Keratinocyte (primary cell): ENCODE measurements at regions not wholly inside any gene's neighbourhood (a gene's known extent, or its start where the extent isn't known, plus 50 kb on each side); places are given as distances from the start of the nearest gene placed in this dataset.
A peak's percentile ranks its signal among the peaks of the same experiment; 100 is the strongest.

Experiments
- DNase-seq: peaks from one replicate; pipeline ENCODE4 v3.0.0-alpha.2; 2011; ENCODE audit warnings: low read depth, missing footprints, low spot score
- FAIRE-seq: peaks from 2 replicates; lab custom pipeline; 2011; peaks lifted over from hg19 to GRCh38; lab: Jason Lieb, UNC
- H2AFZ ChIP-seq: 2 replicates; pipeline ENCODE4 v1.6.0; 2012; ENCODE audit warnings: low read length, control low read depth, inconsistent platforms; ENCODE audit not compliant: control insufficient read depth
- H3K27ac ChIP-seq: 2 replicates; pipeline ENCODE4 v1.5.1; 2011; ENCODE audit warnings: low read length; ENCODE audit not compliant: control insufficient read depth, insufficient read depth
- H3K27me3 ChIP-seq: 3 replicates; pipeline ENCODE4 v1.6.0; 2011; ENCODE audit warnings: low read length; ENCODE audit not compliant: control insufficient read depth, insufficient read depth; ENCODE audit errors: extremely low read depth
- H3K36me3 ChIP-seq, 2 experiments: 2 replicates in 1 of 2; 3 replicates in 1 of 2; pipeline ENCODE4 v1.5.1; 2011; ENCODE audit warnings: low read length in 2 of 2, mild to moderate bottlenecking in 1 of 2; ENCODE audit not compliant: control insufficient read depth in 2 of 2, insufficient read depth in 2 of 2; ENCODE audit errors: extremely low read depth in 1 of 2
- H3K4me1 ChIP-seq: 3 replicates; pipeline ENCODE4 v1.5.1; 2011; ENCODE audit warnings: low read length; ENCODE audit not compliant: control insufficient read depth, insufficient read depth; ENCODE audit errors: extremely low read depth
- H3K4me2 ChIP-seq: 3 replicates; pipeline ENCODE4 v1.6.0; 2011; ENCODE audit warnings: low read depth, low read length; ENCODE audit not compliant: control insufficient read depth, insufficient read depth; ENCODE audit errors: extremely low read depth
- H3K4me3 ChIP-seq, 3 experiments: fragments of 200-600 bp in 1 of 3; sonication (generic) in 1 of 3; 2 replicates in 2 of 3; 3 replicates in 1 of 3; pipeline ENCODE4 v1.5.1; 2011 to 2016; ENCODE audit warnings: low read length in 3 of 3, mild to moderate bottlenecking in 3 of 3, control low read depth in 2 of 3, inconsistent platforms in 1 of 3, low read depth in 1 of 3, mixed read lengths in 1 of 3, mixed run types in 1 of 3, moderate library complexity in 1 of 3; ENCODE audit not compliant: control insufficient read depth in 2 of 3, insufficient read depth in 2 of 3; ENCODE audit errors: extremely low read depth in 1 of 3
- H3K79me2 ChIP-seq: 2 replicates; pipeline ENCODE4 v1.6.0; 2012; ENCODE audit warnings: low read length; ENCODE audit not compliant: control insufficient read depth, insufficient read depth
- H3K9ac ChIP-seq: 3 replicates; pipeline ENCODE4 v1.6.0; 2011; ENCODE audit warnings: low read length; ENCODE audit not compliant: control insufficient read depth, insufficient read depth; ENCODE audit errors: extremely low read depth
- H3K9me1 ChIP-seq: 3 replicates; pipeline ENCODE4 v1.6.0; 2011; ENCODE audit warnings: low read length; ENCODE audit not compliant: control insufficient read depth, insufficient read depth; ENCODE audit errors: extremely low read depth
- H3K9me3 ChIP-seq: 2 replicates; pipeline ENCODE4 v1.5.1; 2012; ENCODE audit warnings: low read depth, low read length; ENCODE audit not compliant: control insufficient read depth
- H4K20me1 ChIP-seq: 3 replicates; pipeline ENCODE4 v1.6.0; 2011; ENCODE audit warnings: low read length; ENCODE audit not compliant: control insufficient read depth, insufficient read depth; ENCODE audit errors: extremely low read depth
- EZH2 ChIP-seq: IDR thresholded peaks from one replicate; pipeline ENCODE4 v1.6.1; 2012; ENCODE audit warnings: inconsistent platforms, mild to moderate bottlenecking, low read length, moderate library complexity
- dilution Hi-C: fragments of 300-500 bp; cut with MboI; formaldehyde crosslinking; loops from one replicate; pipeline ENCODE4 v1.7.0; 2020; ENCODE audit warnings: low sequenced_read_pairs; ENCODE audit not compliant: extremely low pct_ligation_motif_present
- TF ChIP-seq, protein P1 (sequence below), 3 experiments: IDR thresholded peaks in 1 of 3; conservative IDR thresholded peaks in 1 of 3; optimal IDR thresholded peaks in 1 of 3; 2 replicates in 2 of 3; 3 replicates in 1 of 3; pipeline versions ENCODE3 to v1.5.1; 2011; ENCODE audit warnings: low read length in 3 of 3, mild to moderate bottlenecking in 3 of 3, moderate library complexity in 2 of 3, control low read depth in 1 of 3, inconsistent platforms in 1 of 3; ENCODE audit not compliant: insufficient read depth in 2 of 3; ENCODE audit errors: extremely low read depth in 1 of 3

DNA sequence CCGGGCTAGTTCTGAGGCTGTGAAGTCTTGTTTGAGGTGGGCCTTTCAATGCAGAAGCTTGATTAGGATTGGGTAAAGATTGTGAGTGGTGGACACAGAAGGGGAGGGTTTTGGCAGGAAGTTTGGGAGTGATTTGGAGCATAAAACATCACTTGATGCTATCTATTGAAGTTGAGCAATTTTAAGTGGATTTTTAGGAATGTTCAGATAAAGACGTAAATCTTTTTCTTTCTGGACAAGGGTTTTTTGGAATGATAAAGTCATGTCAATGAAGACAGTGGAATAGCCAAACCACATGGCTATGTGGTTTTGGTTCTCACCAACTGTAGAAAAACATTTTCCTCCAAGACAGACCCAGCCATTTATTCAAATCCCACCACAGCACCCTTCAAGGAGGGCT, 111.2 kb upstream of the SNX19 start:
- Histone ChIP-seq H2AFZ (no peak overlapping the region), H3K9ac (no peak overlapping the region), H3K4me3 (no peak overlapping the region), H3K9me1 (no peaks in the 10 kb centered on the region), H3K4me1 (peaks cover under 1% of the 10 kb centered on the region), H3K4me2 (no peak overlapping the region), H3K36me3 (no peaks in the 10 kb centered on the region), H3K27me3 (no peaks in the 10 kb centered on the region), H3K79me2 (no peaks in the 10 kb centered on the region), H3K9me3 (no peaks in the 10 kb centered on the region), H4K20me1 (no peaks in the 10 kb centered on the region), H3K27ac (no peak overlapping the region)
- DNase-seq = no peak
- dilution Hi-C loops = no loop called here
- TF ChIP-seq, protein P1, sequence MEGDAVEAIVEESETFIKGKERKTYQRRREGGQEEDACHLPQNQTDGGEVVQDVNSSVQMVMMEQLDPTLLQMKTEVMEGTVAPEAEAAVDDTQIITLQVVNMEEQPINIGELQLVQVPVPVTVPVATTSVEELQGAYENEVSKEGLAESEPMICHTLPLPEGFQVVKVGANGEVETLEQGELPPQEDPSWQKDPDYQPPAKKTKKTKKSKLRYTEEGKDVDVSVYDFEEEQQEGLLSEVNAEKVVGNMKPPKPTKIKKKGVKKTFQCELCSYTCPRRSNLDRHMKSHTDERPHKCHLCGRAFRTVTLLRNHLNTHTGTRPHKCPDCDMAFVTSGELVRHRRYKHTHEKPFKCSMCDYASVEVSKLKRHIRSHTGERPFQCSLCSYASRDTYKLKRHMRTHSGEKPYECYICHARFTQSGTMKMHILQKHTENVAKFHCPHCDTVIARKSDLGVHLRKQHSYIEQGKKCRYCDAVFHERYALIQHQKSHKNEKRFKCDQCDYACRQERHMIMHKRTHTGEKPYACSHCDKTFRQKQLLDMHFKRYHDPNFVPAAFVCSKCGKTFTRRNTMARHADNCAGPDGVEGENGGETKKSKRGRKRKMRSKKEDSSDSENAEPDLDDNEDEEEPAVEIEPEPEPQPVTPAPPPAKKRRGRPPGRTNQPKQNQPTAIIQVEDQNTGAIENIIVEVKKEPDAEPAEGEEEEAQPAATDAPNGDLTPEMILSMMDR (optimal IDR thresholded peaks at IDR 0.05 in 1 of 3, IDR thresholded peaks at IDR 0.05 in 1 of 3, conservative IDR thresholded peaks at IDR 0.05 in 1 of 3; ENCODE audit: extremely low read depth in 1 of 3, insufficient read depth in 2 of 3, low read length in 3 of 3) = no peak
- no peak for TF ChIP-seq EZH2
- no peak for FAIRE-seq

DNA sequence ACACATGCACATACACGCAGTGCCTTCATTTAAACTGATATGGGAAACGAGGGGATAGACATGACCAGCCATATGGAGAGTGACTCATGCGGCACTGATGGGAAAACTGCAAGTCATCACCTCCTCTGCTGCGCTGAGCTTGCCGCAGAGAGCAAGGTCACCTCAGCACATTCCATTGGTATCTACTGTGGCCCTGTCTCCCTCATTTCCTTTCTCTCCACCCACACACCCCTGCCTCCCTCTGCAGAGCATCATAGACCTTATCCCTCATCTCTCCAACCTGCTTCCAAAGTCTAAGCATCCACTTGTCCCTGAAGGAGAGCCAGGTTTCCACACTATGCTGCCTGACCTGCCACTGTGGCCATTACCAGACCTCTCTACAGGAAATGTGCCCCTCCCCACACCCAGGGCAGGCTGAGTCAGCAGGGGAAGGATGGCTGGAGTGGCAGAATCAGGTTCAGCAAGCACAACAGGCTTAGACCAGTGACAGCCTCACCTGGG, 116.9 kb upstream of the SNX19 start:
- Histone ChIP-seq H3K27ac (peak overlapping the region; percentile 74), H3K27me3 (no peaks in the 10 kb centered on the region), H3K4me2 (peak overlapping the region; percentile 68), H3K36me3 (no peaks in the 10 kb centered on the region), H4K20me1 (no peaks in the 10 kb centered on the region), H3K9me3 (no peaks in the 10 kb centered on the region), H3K79me2 (no peaks in the 10 kb centered on the region), H3K9ac (peak overlapping the region; percentile 15), H3K4me1 (peaks cover 18% of the 10 kb centered on the region), H2AFZ (peak overlapping the region; percentile 89), H3K4me3 (peak overlapping the region in 2 of 3 experiments; percentile 29 to 31), H3K9me1 (no peaks in the 10 kb centered on the region)
- FAIRE-seq (peak; percentile 99), DNase-seq (peak; percentile 97)
- dilution Hi-C loops = no loop called here
- TF ChIP-seq, protein P1 (optimal IDR thresholded peaks at IDR 0.05 in 1 of 3, IDR thresholded peaks at IDR 0.05 in 1 of 3, conservative IDR thresholded peaks at IDR 0.05 in 1 of 3; ENCODE audit: extremely low read depth in 1 of 3, insufficient read depth in 2 of 3, low read length in 3 of 3) = no peak
- TF ChIP-seq EZH2 = no peak
